PFSK-1 (cell line): ENCODE measurements at regions not wholly inside any gene's neighbourhood (a gene's known extent, or its start where the extent isn't known, plus 50 kb on each side); places are given as distances from the start of the nearest gene placed in this dataset.

Experiments
- POLR2AphosphoS5 ChIP-seq: IDR thresholded peaks from 2 replicates; pipeline ENCODE4 v1.6.1; 2012; ENCODE audit warnings: low read depth, mild to moderate bottlenecking, control low read depth, low read length, moderate library complexity
- REST ChIP-seq, 2 experiments: IDR thresholded peaks; 2 replicates each; pipeline versions ENCODE4 v1.6.1 to v1.8.0; 2011 to 2012; ENCODE audit warnings: low read depth in 2 of 2, low read length in 2 of 2, control low read depth in 1 of 2, inconsistent platforms in 1 of 2, mild to moderate bottlenecking in 1 of 2, moderate library complexity in 1 of 2; ENCODE audit not compliant: insufficient read depth in 1 of 2
- SIN3A ChIP-seq: IDR thresholded peaks from 2 replicates; pipeline ENCODE4 v1.6.1; 2012; ENCODE audit warnings: mild to moderate bottlenecking, low read length, moderate library complexity, borderline replicate concordance; ENCODE audit not compliant: insufficient read depth
- TAF1 ChIP-seq: IDR thresholded peaks from 2 replicates; pipeline ENCODE4 v1.6.1; 2012; ENCODE audit warnings: low read length, control low read depth, borderline replicate concordance; ENCODE audit not compliant: insufficient read depth

GRCh38 chr1:91161166-91161565, 139.3 kb upstream of the ZNF644 start:
- no peak for TF ChIP-seq REST (IDR thresholded peaks at IDR 0.05; ENCODE audit: insufficient read depth in 1 of 2, low read depth in 2 of 2, low read length in 2 of 2)
- TF ChIP-seq POLR2AphosphoS5 = no peak
- no peak for TF ChIP-seq SIN3A
- no peak for TF ChIP-seq TAF1
